Non-pigmented ciliary epithelial cell (primary cell): ENCODE measurements at regions not wholly inside any gene's neighbourhood (a gene's known extent, or its start where the extent isn't known, plus 50 kb on each side); places are given as distances from the start of the nearest gene placed in this dataset.
"Not testable (repeated sequence)": the region's sequence is repeated elsewhere in the genome, so short reads cannot be mapped to it uniquely, and the experiment has no call there.

Experiments used
- DNase-seq: peaks from one replicate; pipeline ENCODE4 v3.0.0-alpha.2; 2010; ENCODE audit warnings: low read depth

DNA sequence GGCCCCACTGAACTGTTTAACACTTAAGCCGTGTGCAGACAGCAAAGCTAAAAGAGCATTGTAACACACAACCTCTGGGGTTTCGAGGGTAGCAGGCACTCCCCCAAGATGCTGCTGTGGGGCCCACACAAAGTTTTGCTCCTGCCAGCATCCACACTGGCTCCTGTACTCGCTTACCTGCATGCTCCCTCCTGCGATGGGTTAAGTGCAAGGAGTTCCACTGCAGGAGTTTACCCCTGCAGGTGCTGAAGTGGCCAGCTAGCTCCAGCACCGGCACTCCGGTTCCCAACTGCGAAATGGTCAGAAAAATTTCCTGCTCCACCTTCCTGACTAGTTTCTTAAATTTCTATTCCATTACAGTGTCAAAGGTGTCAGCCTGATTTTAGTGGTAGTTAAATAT lies 443.5 kb downstream of the PCDH10 start:
- DNase-seq = no peak

DNA sequence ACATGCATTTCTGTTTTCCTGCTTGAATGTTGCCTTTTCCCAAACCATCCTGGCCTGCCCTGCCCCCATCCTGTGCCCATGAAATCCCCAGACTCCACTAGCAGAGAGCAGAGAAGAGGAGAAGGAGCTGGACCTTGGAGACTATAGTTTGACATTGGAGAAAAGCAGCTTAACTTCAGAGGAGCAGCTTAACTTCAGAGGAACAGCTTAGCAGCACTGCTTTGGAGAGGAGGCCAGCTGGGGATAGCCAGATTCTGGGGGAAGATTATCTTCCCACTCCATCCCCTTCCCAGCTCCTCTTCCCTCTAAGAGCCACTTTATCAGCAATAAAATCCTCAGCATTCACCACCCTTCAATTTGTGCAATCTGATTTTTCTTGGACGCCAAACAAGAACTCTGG lies 443.0 kb downstream of the PCDH10 start:
- DNase-seq = no peak

DNA sequence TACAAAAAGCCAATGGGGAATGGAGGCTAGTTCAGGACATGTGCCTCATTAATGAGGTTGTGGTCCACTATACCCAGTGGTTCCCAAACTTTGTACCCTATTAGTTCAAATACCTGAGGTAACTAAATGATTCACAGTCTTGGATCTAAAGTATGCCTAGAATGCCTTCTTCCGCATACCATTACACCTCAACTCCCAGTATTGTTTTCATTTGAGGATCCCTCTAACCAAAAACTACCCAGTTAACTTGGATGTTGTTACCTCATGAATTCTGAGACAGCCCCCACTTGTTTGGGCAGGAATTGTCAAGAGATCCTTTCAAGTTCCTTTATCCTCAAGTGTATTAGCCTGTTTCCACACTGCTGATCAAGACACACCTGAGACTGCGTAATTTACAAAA lies 439.2 kb downstream of the PCDH10 start:
- no peak for DNase-seq

DNA sequence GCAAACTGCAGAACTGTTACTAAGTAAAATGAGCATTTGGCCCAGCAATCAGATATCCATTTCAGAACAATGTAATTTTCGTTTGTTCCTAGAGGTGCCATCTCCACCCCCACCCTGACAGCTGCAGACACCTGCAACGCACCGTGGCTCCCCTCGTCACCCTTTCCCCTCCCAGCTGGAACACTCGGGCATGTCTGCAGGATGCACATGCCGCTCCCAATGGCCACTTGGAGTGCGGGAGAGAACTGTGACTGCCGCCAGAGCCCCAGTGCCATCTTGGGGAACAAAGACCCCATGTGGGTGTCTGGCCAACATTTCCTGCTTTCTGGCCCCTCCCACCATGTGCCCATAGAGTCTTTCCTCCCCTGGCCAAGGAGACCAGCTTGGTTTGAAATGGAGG lies 436.2 kb downstream of the PCDH10 start:
- DNase-seq = no peak

DNA sequence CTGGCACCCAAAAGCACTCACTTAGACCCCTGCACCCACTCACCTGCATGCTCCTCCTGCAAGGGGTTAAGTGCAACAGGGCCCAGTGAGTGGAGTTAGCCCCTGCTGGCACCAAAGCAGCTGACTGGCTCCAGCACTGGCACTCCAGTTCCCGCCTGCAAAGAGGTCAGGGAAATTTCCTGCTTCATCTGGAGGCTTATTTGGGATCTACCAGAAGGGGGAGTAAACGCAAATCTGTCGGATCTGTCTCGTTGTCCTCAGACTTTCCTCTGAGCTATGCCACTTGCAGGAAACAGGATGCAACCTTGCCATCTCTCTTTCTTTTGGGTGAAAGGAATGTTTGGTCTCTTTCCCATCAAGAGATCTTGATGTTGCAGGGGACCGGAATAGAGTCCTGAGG lies 435.6 kb downstream of the PCDH10 start:
- no peak for DNase-seq

DNA sequence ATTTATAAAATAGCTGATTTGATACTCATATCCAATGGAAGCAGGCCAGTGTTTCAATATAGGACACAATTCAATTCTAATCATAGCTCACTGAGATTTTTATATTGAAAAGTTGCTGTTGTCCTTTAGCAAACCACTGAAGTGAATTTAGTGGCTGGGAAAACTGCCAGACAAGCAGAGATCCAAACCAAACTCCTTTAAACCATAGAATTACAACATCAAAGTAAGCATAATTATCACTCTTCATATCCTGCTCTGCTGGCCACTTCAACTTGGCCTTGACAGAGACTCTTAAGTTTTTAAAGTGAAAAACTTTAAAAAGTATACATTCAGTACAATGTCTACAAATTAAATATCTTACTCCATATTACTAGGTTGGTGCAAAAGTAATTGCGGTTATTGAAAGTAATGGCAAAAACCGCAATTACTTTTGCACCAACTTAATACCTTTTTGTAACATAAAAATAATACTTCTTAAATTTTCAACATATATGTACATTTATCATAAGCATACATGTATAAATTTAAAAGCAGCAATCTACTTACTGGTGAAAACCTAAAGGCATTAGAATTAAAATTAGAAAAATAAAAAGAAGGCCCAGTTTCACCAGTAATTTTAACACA lies 433.0 kb downstream of the PCDH10 start:
- no peak for DNase-seq

DNA sequence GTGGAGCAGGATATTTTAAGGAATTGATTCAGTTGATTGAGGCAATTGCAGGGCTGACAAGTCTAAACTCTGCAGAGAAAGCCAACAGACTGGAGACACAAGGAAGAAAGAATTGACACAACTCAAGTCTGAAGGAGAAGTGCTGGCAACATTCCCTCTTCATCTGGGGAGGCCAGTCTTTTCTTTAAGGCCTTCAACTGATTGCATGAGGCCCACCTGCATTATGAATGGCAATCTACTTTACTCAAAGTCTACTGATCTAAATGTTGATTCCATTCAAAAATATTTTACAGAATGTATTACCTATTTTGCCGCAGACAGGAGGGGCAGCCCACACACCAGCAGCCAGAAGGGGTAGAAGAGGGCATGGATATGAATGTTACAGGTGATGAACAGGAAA lies 425.2 kb downstream of the PCDH10 start:
- DNase-seq = no peak

DNA sequence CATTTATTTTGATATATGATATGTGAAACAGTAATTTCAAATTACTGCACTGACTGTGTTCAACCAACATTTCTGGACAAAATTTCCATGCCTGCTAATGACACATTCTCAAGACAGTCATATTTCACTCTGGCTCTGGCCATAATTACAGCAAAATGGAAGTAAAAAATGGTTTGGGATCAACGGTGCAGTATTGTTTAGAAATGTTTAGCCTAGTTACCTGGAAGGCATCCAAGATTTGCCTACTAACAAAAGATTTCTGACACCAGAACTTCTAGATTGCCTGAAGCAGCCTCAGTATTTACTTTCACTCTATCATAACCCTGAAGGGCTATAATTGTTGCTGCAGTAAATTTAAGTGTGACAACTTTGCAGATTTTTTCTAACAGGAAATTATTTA lies 416.3 kb downstream of the PCDH10 start:
- DNase-seq = peak; percentile 44

DNA sequence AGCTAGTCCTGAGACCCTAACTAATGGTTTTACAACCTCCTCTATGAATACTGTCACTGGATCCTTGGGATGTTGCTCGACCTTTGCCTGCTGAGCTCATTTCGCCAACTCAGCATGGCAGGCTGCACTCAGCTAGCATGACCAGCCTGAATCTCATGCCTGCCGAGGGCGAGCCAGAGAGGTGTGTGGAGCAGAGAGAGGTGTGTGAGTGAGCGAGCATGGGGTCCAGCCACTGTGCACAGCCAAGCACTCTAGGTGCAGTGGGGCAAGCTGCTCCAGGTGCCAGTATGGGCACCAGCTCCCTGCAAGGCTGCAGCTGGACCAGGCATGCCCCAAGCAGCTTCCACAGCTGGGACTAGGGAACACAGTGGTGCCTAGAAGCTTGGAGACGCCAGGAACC lies 410.9 kb downstream of the PCDH10 start:
- no peak for DNase-seq

DNA sequence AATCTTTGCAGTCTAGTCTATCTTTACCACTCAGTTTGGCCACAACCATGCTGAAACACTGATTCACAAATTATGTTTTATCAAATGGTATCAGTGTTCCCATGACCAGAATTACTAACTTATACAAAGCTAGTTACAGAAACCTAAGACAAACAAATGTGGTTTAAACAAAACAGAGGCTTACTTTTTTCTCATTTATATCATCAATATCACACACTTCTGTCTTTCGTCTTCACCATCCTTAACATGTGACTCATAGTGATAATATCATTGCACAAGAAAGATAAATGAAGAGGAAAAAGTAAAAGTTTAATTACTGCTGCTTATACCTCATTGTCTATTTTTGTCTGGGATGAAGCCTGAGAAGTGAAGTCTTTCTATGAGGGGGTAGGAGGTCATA lies 406.6 kb downstream of the PCDH10 start:
- peak; percentile 9 for DNase-seq

DNA sequence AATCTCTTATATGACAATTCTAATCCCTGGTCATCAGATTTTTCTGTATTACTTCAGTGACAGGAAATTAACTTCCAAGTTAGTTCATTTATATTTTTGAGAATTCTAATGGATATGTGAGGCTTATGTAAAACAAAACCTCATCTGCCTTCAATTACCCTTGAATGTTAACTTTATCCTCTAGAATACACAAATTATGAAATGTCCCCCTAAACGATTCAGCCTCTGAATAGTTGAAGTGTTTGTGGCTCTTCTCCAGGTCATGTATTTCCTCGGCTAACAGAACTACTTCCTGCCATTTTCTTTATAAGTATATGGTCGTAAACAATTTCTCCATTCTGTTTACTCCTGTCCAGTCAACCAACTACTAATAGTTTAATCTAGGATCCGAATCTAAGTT lies 401.3 kb downstream of the PCDH10 start:
- DNase-seq = no peak

DNA sequence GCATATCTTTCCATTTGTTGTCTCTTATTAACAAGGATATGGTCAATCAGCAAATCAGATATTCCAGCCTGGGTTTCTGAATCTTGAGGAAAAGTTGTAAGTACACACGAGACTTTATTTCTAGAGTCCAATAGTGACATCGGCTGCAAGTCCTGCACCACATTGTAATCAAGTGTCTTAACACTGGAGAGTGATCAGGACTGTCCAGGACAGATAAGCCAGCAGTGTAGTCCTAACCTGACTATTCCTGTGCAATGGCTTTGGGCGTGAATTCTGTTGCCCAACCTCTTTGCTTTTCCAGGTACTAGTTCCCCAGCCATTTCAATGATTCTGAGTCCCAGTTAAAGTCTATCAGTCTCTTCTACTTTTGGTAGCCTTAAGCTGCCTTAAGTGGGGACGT lies 395.0 kb downstream of the PCDH10 start:
- DNase-seq = no peak

DNA sequence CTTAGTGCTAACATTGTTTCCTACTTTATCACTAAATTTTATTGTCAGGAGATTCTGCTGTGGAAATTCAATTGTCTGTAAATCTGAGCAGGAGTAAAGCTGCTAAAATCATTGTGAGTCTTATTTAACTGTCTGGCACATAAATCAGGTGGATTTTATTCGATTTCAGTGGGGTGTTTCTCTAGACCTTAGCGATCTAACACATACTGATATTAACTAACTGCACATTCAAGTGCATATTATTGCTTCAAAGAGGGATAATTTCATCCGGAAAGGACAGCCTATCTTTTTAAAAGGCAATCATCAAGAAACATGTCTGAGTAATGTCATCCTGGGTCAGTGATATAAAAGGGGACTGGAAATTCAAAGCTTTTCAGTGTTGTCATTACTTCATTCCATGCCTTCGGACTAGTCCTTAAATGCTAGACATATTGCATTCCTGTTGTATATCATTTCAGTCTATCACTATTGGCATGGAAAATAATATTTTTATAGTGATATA lies 388.7 kb downstream of the PCDH10 start:
- DNase-seq = no peak

DNA sequence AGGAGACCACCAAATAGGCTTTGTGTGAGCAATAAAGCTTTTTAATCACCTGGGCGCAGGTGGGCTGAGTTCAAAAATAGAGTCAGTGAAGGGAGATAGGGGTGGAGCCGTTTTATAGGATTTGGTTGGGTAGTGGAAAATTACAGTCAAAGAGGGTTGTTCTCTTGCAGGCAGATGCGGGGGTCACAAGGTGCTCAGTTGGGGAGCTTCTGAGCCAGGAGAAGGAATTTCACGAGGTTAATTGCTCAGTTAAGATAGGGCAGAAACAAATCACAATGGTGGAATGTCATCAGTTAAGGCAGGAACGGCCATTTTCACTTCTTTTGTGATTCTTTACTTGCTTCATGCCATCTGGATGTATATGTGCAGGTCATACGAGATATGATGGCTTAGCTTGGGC lies 385.1 kb downstream of the PCDH10 start:
- not testable (repeated sequence) for DNase-seq

DNA sequence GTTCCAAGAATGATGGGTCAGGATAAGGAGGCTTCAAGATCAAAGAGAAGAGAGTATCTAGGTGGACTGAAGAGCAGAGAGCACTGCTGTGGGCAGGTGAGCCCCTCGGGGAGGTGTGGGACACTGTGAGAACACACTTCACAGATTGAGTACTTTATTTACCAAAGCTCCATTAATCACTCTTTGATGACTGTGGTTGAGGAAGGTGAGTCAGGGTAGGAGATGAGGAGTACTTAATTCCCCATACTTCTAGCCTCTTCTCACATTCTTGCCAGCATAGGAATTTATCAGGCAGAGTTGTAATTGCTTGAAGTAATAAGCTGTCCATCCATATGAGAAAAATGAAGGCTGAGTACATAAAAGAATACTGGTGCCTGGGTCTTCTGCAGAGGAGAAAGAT lies 375.3 kb downstream of the PCDH10 start:
- no peak for DNase-seq

DNA sequence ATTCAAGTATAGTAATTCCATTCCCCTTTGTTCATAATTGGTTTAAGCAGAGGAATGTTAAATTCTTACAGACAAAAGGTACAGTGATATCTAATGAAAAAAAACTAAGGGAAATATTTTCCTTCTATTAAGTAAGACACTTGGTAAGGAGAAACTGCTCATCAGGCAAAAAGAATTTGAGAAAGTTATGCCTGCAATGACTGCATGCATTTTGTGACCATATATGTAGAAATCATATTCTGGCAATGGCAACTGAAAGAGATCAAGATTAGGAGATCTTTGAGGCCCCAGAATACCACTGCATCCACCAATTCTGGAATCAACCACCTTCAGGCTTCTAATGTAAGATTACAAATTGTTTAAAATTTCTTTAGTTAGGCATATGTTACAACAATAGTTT lies 364.8 kb downstream of the PCDH10 start:
- DNase-seq = no peak

DNA sequence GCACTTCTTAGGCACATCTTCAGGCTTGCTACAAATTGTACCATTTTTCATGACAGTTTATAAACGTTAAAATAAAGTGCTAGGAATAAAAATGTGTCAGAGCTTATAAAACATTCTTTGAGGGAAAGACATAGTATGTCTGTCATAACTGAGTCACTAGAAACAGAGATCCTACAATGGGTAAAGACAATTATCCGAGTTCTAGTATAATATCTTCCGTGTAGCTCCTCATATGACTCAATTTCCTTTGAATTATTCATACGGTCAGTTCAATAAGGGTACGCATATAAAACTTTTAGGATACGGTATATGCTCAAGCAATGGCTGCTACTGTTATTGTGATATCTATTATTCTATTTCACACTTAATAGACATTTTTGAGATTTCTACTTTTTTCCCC lies 349.1 kb downstream of the PCDH10 start:
- DNase-seq = no peak

DNA sequence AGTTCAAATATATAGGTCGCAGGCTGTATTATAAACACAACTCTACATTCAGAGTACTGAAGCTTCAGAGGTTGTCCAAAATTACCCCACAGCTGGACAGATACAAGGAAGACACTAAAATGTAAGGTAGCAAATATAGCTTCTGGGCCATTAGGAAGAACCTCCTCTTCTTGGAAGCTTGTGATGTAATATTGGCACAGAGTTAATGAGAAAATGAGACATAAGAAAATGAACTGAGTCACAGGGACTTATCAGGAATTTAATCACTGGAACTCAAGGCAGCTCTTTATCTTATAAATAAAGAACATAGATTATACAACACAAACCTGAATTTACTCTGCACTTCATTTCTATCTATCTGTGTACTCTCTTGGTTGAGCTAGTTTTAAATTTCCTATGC lies 344.7 kb downstream of the PCDH10 start:
- no peak for DNase-seq

DNA sequence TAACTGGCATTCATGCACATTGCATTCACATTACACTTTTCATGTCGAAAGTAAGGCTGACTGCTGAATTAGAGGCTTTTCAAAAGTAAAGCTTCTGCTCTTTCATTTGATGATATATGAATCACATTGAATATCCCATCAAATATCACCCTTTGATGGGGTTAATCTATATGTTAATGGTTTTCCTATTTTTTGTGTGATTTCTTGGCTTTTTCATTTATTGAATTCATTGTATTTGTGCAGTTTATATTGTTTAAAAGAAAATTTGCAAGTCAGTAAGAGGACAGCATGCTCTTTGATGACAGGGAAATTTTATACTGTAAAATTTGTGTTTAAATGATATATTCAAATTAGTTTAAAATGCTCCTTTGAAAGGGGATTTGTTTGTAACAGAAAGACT lies 344.1 kb downstream of the PCDH10 start:
- DNase-seq = no peak

DNA sequence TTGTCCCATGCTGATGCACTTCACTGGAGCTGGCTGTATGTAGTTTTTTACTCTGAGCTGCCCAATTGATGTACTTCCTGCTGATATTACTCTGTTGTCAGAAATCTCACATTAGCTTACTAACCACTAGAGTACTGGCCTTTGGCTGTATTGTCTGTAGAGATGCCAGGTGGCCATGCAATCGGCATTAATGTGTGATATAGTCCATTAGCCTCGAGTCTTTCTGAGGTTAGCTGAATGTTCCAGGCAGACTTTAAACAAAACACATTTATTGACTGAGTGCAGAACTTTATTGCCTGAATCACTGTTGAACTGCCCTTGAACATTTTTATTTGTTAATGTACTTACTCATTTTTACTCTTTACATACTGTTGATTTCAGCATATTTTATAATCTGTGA lies 335.2 kb downstream of the PCDH10 start:
- DNase-seq = no peak

DNA sequence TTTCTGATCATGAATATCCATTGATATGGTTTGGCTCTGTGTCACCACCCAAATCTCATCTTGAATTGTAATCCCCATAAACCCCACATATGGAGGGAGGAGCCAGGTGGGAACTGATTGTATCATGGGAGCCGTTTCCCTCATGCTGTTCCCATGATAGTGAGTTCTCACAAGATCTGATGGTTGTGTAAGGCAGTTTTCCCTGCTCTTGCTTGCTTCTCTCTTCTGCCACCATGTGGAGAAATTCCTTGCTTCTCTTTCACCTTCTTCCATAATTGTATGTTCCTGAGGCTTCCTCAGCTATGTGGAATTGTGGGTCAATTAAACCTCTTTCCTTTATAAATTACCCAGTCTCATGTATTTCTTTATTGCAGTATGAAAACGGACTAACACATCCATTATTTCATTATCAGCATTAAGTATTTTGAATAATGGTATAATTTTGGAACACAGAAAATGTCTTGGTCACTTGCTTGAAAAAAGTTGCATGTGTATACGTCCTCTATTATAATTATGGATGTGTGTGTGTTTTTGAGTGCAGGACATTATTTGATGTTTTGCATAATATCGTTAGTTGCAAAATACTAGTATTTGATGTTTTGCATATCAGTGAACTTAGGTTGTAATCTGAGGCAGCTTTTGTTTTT lies 334.6 kb downstream of the PCDH10 start:
- no peak for DNase-seq

DNA sequence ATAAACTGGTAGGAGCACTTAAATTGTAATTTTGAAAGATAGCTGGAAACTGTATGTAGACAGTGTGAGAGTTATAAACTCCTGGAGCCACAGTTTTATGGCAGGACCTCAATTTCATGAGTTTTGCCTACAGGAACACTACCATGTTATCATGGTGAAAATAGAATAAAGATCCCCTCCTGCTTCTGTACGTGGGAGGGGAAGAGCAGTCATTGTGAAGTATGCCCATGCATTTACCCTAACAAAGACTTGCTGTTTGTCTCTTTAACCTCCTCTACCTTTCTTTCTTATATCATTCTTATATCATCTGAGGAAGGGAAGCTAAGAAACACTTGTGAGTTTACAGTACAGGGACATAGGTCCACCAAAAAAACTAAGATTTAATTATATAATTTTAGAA lies 327.0 kb downstream of the PCDH10 start:
- no peak for DNase-seq

DNA sequence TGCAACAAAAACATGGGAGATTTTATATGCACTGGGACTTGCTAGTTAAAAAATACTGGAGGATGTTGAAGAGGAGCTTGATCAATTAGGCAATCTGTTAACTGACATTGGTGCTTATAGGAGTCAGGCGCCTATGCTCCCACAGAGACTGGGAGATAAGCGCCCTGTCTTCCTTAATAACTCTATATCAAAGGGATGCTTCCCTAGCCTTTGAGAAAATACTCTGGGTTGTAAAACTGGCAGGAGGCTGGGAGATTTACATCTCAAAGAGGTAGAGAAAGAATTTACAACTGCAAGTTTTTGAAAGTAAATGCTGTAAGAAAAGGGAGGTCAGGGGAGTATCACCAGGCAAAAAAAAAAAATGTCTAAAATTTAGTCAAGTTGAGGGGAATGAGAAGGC lies 325.4 kb downstream of the PCDH10 start:
- DNase-seq = no peak

DNA sequence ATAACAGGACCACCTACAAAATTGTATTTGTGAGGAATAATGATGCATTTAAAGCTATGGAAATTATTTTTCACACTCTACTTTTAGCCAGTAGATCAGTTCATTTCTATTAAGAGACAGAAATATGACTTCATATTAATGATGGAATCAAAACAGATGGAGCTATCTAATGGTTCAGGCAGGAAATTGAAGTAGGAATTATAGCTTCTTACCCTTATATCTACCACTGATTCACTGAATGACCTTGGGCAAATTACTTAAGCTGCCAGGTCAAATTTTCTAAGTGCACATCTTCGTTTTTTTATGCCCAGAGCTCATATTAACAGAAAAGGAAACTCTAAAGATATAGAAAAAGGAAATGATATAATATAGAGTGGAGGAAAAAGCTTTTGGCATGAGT lies 323.1 kb downstream of the PCDH10 start:
- DNase-seq = no peak
